Fibroblast of skin of back (primary cell): ENCODE measurements at regions not wholly inside any gene's neighbourhood (a gene's known extent, or its start where the extent isn't known, plus 50 kb on each side); places are given as distances from the start of the nearest gene placed in this dataset.

Source experiments
- DNase-seq: peaks from one replicate; pipeline ENCODE4 v3.0.0-alpha.2; 2013

- DNase-seq, result peak; percentile 25
Measured at GRCh38 chr2:7900593-7900992, 781.3 kb upstream of the ID2 start.

GRCh38 chr2:7902251-7902765, 779.5 kb upstream of the ID2 start:
- DNase-seq, result no peak

- DNase-seq, result no peak
Measured at GRCh38 chr2:7904319-7904718, 777.5 kb upstream of the ID2 start.

- DNase-seq, result no peak
Measured at GRCh38 chr2:7905756-7906155, 776.1 kb upstream of the ID2 start.

- DNase-seq, result no peak
Measured at GRCh38 chr2:7906431-7906830, 775.4 kb upstream of the ID2 start.

GRCh38 chr2:7907041-7907440, 774.8 kb upstream of the ID2 start:
- DNase-seq, result no peak

- no peak for DNase-seq
Measured at GRCh38 chr2:7910752-7911151, 771.1 kb upstream of the ID2 start.

GRCh38 chr2:7911196-7911595, 770.7 kb upstream of the ID2 start:
- no peak for DNase-seq

- DNase-seq, result no peak
Measured at GRCh38 chr2:7913974-7914373, 767.9 kb upstream of the ID2 start.

- DNase-seq, result peak; percentile 9
Measured at GRCh38 chr2:7915302-7916091, 766.4 kb upstream of the ID2 start.

GRCh38 chr2:7916670-7917069, 765.2 kb upstream of the ID2 start:
- DNase-seq, result no peak

- DNase-seq, result no peak
Measured at GRCh38 chr2:7919510-7919909, 762.3 kb upstream of the ID2 start.

GRCh38 chr2:7924023-7924762, 757.7 kb upstream of the ID2 start:
- no peak for DNase-seq

- DNase-seq, result no peak
Measured at GRCh38 chr2:7925506-7925905, 756.4 kb upstream of the ID2 start.

- no peak for DNase-seq
Measured at GRCh38 chr2:7927691-7928090, 754.2 kb upstream of the ID2 start.

- no peak for DNase-seq
Measured at GRCh38 chr2:7929281-7929680, 752.6 kb upstream of the ID2 start.

GRCh38 chr2:7930800-7931635, 750.8 kb upstream of the ID2 start:
- peak; percentile 35 for DNase-seq

- DNase-seq, result no peak
Measured at GRCh38 chr2:7931808-7932207, 750.0 kb upstream of the ID2 start.

- DNase-seq, result no peak
Measured at GRCh38 chr2:7933672-7934071, 748.2 kb upstream of the ID2 start.

GRCh38 chr2:7934476-7934875, 747.4 kb upstream of the ID2 start:
- DNase-seq, result no peak

GRCh38 chr2:7937082-7937481, 744.8 kb upstream of the ID2 start:
- DNase-seq, result peak; percentile 4

GRCh38 chr2:7940723-7941122, 741.1 kb upstream of the ID2 start:
- no peak for DNase-seq

- no peak for DNase-seq
Measured at GRCh38 chr2:7943446-7943845, 738.4 kb upstream of the ID2 start.
